Pancreas (tissue), 10 donors: ENCODE measurements at regions not wholly inside any gene's neighbourhood (a gene's known extent, or its start where the extent isn't known, plus 50 kb on each side); places are given as distances from the start of the nearest gene placed in this dataset.

ENCODE experiments used
- ATAC-seq, 4 donors: fragments of 200-7000 bp; cut with Tn5 transposase; one replicate each; pipeline versions ENCODE4 v1.8.0 to v1.9.1; 2020; ENCODE audit warnings: mild to moderate bottlenecking in 4 of 4, moderate library complexity in 4 of 4
- DNase-seq, 6 donors: peaks; one replicate each; pipeline ENCODE4 v3.0.0-alpha.2; 2020
- FAIRE-seq: peaks from 2 replicates; lab custom pipeline; 2012; peaks lifted over from hg19 to GRCh38; lab: Jason Lieb, UNC
- H3K27ac ChIP-seq, 4 donors: fragments of 200-600 bp; sonication (generic); 1 replicate in 3 of 4; 2 replicates in 1 of 4; pipeline versions ENCODE4 v1.5.0 to v1.8.0; 2020
- H3K27me3 ChIP-seq, 4 donors: fragments of 200-600 bp; one replicate each; pipeline ENCODE4 v1.8.0; 2021
- H3K36me3 ChIP-seq, 3 donors: fragments of 200-600 bp; sonication (generic) in 1 of 3; one replicate each; pipeline versions ENCODE4 v1.5.0 to v1.8.0; 2020 to 2021
- H3K4me1 ChIP-seq, 3 donors: fragments of 200-600 bp; one replicate each; pipeline ENCODE4 v1.8.0; 2021
- H3K4me3 ChIP-seq, 4 donors: fragments of 200-600 bp; sonication (generic) in 2 of 4; one replicate each; pipeline versions ENCODE4 v1.5.0 to v1.8.0; 2020 to 2021
- H3K9me3 ChIP-seq, 4 donors: fragments of 200-600 bp; one replicate each; pipeline ENCODE4 v1.8.0; 2021
- CTCF ChIP-seq, 4 donors: fragments of 200-600 bp; sonication (generic) in 3 of 4; IDR thresholded peaks; one replicate each; pipeline versions ENCODE4 v1.5.0 to v1.8.0; 2021; ENCODE audit warnings: antibody characterized with exemption in 4 of 4
- WGBS, 2 donors: extraction: QIAGEN DNeasy Blood & Tissue Kit; methylation state at CpG; one replicate each; pipeline ENCODE4 v1.1.7; 2013; 5-methylcytosine and 5-hydroxymethylcytosine counted together
- intact Hi-C, 3 donors: fragments of 100-400 bp; cut with DNase I; formaldehyde crosslinking; loops; one replicate each; pipeline versions ENCODE4 v1.11.1 to v1.14.2; 2022
- donor health status: healthy with polysubstance abuse.
- donor health status: DM: no; HTN: no; CAD: no; lungs with moderate emphysema.
- donor health status: DM: no; HTN: no; CAD: no.
- donor health status: control.
- donor health status: control.
- donor health status: Bipolar disorder and iron deficiency.
- donor health status: DM: yes; HTN: yes; CAD: no.
- donor health status: DM: no; HTN: no; CAD: no.
- donor health status: DM: no; HTN: no; CAD: no.
- donor health status: DM: yes; HTN: yes; CAD: no.

- no peak for FAIRE-seq
- 30 to 33% methylated on average over 5 of the region's 5 CpGs for WGBS, 2 donors
- intact Hi-C loops, result no loop called here
- no peak overlapping the region for H3K4me3 ChIP-seq
- TF ChIP-seq CTCF (IDR thresholded peaks at IDR 0.05), result no peak
- no peak for ATAC-seq
- no peak overlapping the region for H3K27ac ChIP-seq
- H3K4me1 ChIP-seq, result no peaks in the 10 kb centered on the region
- no peaks in the 10 kb centered on the region for H3K36me3 ChIP-seq
- DNase-seq, result no peak
- H3K9me3 ChIP-seq, result no peaks in the 10 kb centered on the region
- H3K27me3 ChIP-seq, result no peaks in the 10 kb centered on the region
Measured at GRCh38 chr16:59295993-59296736, 562.0 kb upstream of the GOT2 start.

GRCh38 chr16:59295474-59295873 lies 561.4 kb upstream of the GOT2 start:
- TF ChIP-seq CTCF (IDR thresholded peaks at IDR 0.05), result no peak
- Histone ChIP-seq H3K27me3 (no peaks in the 10 kb centered on the region), H3K4me3 (no peak overlapping the region), H3K27ac (no peak overlapping the region), H3K9me3 (no peaks in the 10 kb centered on the region), H3K36me3 (no peaks in the 10 kb centered on the region), H3K4me1 (no peaks in the 10 kb centered on the region)
- FAIRE-seq (no peak), DNase-seq (no peak), ATAC-seq (no peak)
- intact Hi-C loops, result no loop called here

- FAIRE-seq (no peak), ATAC-seq (no peak), DNase-seq (no peak)
- 43 to 51% methylated on average over 3 of the region's 3 CpGs for WGBS, 2 donors
- H3K27me3 ChIP-seq, result no peaks in the 10 kb centered on the region
- TF ChIP-seq CTCF (IDR thresholded peaks at IDR 0.05), result no peak
- H3K4me3 ChIP-seq, result no peak overlapping the region
- no peaks in the 10 kb centered on the region for H3K4me1 ChIP-seq
- H3K9me3 ChIP-seq, result no peaks in the 10 kb centered on the region
- no peaks in the 10 kb centered on the region for H3K36me3 ChIP-seq
- no peak overlapping the region for H3K27ac ChIP-seq
- intact Hi-C loops, result no loop called here
Measured at GRCh38 chr16:59290718-59291117, 556.6 kb upstream of the GOT2 start.

- no peak for FAIRE-seq
- no peaks in the 10 kb centered on the region for H3K36me3 ChIP-seq
- intact Hi-C loops, result no loop called here
- H3K9me3 ChIP-seq, result no peaks in the 10 kb centered on the region
- H3K27ac ChIP-seq, result no peak overlapping the region
- H3K27me3 ChIP-seq, result no peaks in the 10 kb centered on the region
- no peaks in the 10 kb centered on the region for H3K4me1 ChIP-seq
- no peak for DNase-seq
- TF ChIP-seq CTCF (IDR thresholded peaks at IDR 0.05), result no peak
- ATAC-seq, result no peak
- no peak overlapping the region for H3K4me3 ChIP-seq
- 49 to 50% methylated on average over 3 of the region's 3 CpGs for WGBS, 2 donors
Measured at GRCh38 chr16:59289151-59289550, 555.0 kb upstream of the GOT2 start.

GRCh38 chr16:59274141-59274540 lies 540.0 kb upstream of the GOT2 start:
- intact Hi-C loops, result no loop called here
- no peak for TF ChIP-seq CTCF (IDR thresholded peaks at IDR 0.05)
- no peaks in the 10 kb centered on the region for H3K27me3 ChIP-seq
- no peaks in the 10 kb centered on the region for H3K4me1 ChIP-seq
- H3K27ac ChIP-seq, result no peak overlapping the region
- H3K36me3 ChIP-seq, result no peaks in the 10 kb centered on the region
- 19 to 20% methylated on average over 3 of the region's 3 CpGs for WGBS, 2 donors
- ATAC-seq, result no peak
- no peak for FAIRE-seq
- H3K4me3 ChIP-seq, result no peak overlapping the region
- no peaks in the 10 kb centered on the region for H3K9me3 ChIP-seq
- no peak for DNase-seq
